Hippocampal formation (tissue), 2 donors: ENCODE measurements at regions not wholly inside any gene's neighbourhood (a gene's known extent, or its start where the extent isn't known, plus 50 kb on each side); places are given as distances from the start of the nearest gene placed in this dataset.
"Not testable (repeated sequence)": the region's sequence is repeated elsewhere in the genome, so short reads cannot be mapped to it uniquely, and the experiment has no call there.

ENCODE experiments used
- DNase-seq, 2 donors: peaks; one replicate each; lab custom pipeline; 2025; lab: John Stamatoyannopoulos, UW

- not testable (repeated sequence) for DNase-seq
Measured at GRCh38 chr6:44037276-44037675, 90.0 kb downstream of the MRPL14 start.

- DNase-seq, result no peak
Measured at GRCh38 chr6:44036699-44037101, 90.6 kb downstream of the MRPL14 start.

- no peak for DNase-seq
Measured at GRCh38 chr6:44036196-44036595, 91.1 kb downstream of the MRPL14 start.

- no peak for DNase-seq
Measured at GRCh38 chr6:44035621-44036020, 91.6 kb downstream of the MRPL14 start.

- DNase-seq, result no peak
Measured at GRCh38 chr6:44034931-44035345, 92.3 kb downstream of the MRPL14 start.

- no peak for DNase-seq
Measured at GRCh38 chr6:44034391-44034861, 92.8 kb downstream of the MRPL14 start.

- no peak for DNase-seq
Measured at GRCh38 chr6:44030812-44031454, 96.3 kb downstream of the MRPL14 start.

- DNase-seq, result no peak
Measured at GRCh38 chr6:44029444-44030185, 97.6 kb downstream of the MRPL14 start.

- no peak for DNase-seq
Measured at GRCh38 chr6:44028789-44029310, 98.4 kb downstream of the MRPL14 start.

- no peak for DNase-seq
Measured at GRCh38 chr6:44025226-44025625, 102.0 kb downstream of the MRPL14 start.

GRCh38 chr6:44024574-44025219, 102.6 kb downstream of the MRPL14 start:
- DNase-seq, result no peak

GRCh38 chr6:44023586-44024454, 103.4 kb downstream of the MRPL14 start:
- DNase-seq, result no peak

- no peak for DNase-seq
Measured at GRCh38 chr6:44022671-44023352, 104.4 kb downstream of the MRPL14 start.

GRCh38 chr6:44022296-44022661, 105.0 kb downstream of the MRPL14 start:
- no peak for DNase-seq

GRCh38 chr6:44021589-44022295, 105.5 kb downstream of the MRPL14 start:
- no peak for DNase-seq

GRCh38 chr6:44020664-44021425, 106.4 kb downstream of the MRPL14 start:
- DNase-seq, result no peak

GRCh38 chr6:44020148-44020547, 107.1 kb downstream of the MRPL14 start:
- no peak for DNase-seq

GRCh38 chr6:44017307-44017706, 109.9 kb downstream of the MRPL14 start:
- DNase-seq, result not testable (repeated sequence)

GRCh38 chr6:44016131-44016870, 111.0 kb downstream of the MRPL14 start:
- no peak for DNase-seq
